ENCODE measurements at regions not wholly inside any gene's neighbourhood (a gene's known extent, or its start where the extent isn't known, plus 50 kb on each side); places are given as distances from the start of the nearest gene placed in this dataset.

DNA sequence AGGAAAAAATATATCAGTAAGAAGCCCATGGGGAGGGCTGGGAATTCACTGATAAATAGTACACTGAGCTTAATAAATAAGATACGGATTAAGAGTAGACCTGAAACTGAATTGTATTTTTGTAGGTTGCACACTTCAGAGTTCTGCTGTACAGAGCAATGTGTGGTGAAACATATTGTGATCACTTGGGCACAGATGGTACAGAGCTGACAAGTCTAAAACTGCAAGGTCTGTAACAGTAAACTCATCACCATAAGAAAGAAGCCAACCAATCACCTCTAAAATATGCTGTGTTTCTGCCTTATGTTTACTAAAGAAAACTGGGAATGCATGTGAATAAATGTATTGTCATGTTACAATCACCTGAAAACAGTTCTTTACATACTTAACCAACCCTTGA, 360.7 kb downstream of the MRPL39 start:
- Histone ChIP-seq H3K36me3 (ENCODE audit: low read depth) (no peaks in the 10 kb centered on the region), H3K4me1 (ENCODE audit: low read depth) (no peaks in the 10 kb centered on the region), H3K4me3 (no peak overlapping the region), H3K9me3 (peaks cover 4% of the 10 kb centered on the region)
- TF ChIP-seq, protein P1, sequence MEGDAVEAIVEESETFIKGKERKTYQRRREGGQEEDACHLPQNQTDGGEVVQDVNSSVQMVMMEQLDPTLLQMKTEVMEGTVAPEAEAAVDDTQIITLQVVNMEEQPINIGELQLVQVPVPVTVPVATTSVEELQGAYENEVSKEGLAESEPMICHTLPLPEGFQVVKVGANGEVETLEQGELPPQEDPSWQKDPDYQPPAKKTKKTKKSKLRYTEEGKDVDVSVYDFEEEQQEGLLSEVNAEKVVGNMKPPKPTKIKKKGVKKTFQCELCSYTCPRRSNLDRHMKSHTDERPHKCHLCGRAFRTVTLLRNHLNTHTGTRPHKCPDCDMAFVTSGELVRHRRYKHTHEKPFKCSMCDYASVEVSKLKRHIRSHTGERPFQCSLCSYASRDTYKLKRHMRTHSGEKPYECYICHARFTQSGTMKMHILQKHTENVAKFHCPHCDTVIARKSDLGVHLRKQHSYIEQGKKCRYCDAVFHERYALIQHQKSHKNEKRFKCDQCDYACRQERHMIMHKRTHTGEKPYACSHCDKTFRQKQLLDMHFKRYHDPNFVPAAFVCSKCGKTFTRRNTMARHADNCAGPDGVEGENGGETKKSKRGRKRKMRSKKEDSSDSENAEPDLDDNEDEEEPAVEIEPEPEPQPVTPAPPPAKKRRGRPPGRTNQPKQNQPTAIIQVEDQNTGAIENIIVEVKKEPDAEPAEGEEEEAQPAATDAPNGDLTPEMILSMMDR (IDR thresholded peaks at IDR 0.05) = no peak
- intact Hi-C loops (cut with DNase I, micrococcal nuclease) = no loop called here
- ATAC-seq (no peak), DNase-seq (no peak)

DNA sequence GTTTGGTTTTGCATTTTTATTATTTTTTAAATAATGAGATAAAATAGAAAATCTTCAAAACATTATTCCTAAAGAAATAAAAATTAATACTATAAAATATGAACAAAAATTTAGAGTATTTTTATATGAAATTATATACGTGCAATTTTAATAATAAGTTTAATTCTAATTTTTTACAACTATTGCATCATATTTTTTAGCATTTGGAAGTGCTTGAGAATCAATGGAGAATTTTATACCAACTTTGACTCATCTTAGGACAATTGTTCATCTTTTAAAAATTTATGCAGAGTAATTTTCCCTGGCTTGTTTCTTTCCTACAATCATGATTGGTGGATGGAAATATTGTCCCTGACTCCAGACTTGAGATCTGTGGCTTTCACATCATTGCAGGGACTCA, 362.5 kb downstream of the MRPL39 start:
- TF ChIP-seq, protein P1 (IDR thresholded peaks at IDR 0.05) = no peak
- H3K9me3 ChIP-seq = peaks cover 5% of the 10 kb centered on the region
- no peak for DNase-seq
- intact Hi-C loops (cut with DNase I, micrococcal nuclease) = no loop called here
- no peak for ATAC-seq
- no peaks in the 10 kb centered on the region for H3K4me1 ChIP-seq (ENCODE audit: low read depth)
- H3K4me3 ChIP-seq = no peak overlapping the region
- no peaks in the 10 kb centered on the region for H3K36me3 ChIP-seq (ENCODE audit: low read depth)

DNA sequence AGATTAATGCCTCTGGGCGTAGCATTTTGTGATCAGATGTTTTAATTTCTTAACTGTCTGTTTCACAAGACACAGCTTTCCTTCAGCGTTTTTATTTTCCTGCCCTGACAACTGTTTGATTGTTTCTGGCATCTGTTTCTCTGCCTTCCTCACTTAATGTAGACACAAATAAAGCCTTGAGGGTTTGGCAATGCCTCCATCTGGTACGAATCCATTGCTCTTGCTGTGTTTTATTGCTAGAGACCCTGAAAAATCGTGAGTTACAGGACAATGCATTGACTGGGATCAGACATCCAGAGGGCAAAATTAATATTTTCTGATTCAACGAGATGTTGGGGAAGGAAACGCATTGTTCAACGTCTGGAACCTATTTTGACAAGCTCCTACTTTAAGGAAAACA, 363.5 kb downstream of the MRPL39 start:
- H3K4me1 ChIP-seq (ENCODE audit: low read depth) = no peaks in the 10 kb centered on the region
- H3K9me3 ChIP-seq = peaks cover 10% of the 10 kb centered on the region
- no peaks in the 10 kb centered on the region for H3K36me3 ChIP-seq (ENCODE audit: low read depth)
- ATAC-seq (no peak), DNase-seq (no peak)
- intact Hi-C loops (cut with DNase I, micrococcal nuclease) = no loop called here
- no peak overlapping the region for H3K4me3 ChIP-seq
- TF ChIP-seq, protein P1 (IDR thresholded peaks at IDR 0.05) = no peak

DNA sequence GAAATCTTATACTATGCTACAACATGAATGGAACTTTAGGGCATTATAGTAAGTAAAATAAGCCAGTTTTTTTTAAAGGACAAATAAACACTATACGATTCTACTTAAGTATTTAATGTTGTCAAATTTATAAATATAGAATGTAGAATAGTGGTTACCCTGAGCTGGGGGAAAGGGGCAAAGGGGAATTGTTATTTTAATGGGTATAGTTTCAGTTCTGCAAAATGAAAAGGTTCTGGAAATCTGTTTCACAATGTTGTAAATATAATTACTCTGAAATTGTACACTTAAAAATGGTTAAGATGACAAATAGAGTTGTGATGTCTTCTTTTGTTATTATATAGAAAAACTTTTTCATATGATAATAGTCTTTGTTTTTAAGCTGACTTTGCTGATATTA, 366.3 kb downstream of the MRPL39 start:
- no peak overlapping the region for H3K4me3 ChIP-seq
- no peaks in the 10 kb centered on the region for H3K4me1 ChIP-seq (ENCODE audit: low read depth)
- TF ChIP-seq, protein P1 (IDR thresholded peaks at IDR 0.05) = no peak
- DNase-seq (no peak), ATAC-seq (no peak)
- intact Hi-C loops (cut with DNase I, micrococcal nuclease) = no loop called here
- H3K36me3 ChIP-seq (ENCODE audit: low read depth) = no peaks in the 10 kb centered on the region
- H3K9me3 ChIP-seq = peaks cover 23% of the 10 kb centered on the region

GRCh38 chr21:25234857-25235801, 372.2 kb downstream of the MRPL39 start:
- intact Hi-C loops (cut with DNase I, micrococcal nuclease) = no loop called here
- Histone ChIP-seq H3K4me1 (ENCODE audit: low read depth) (no peaks in the 10 kb centered on the region), H3K36me3 (ENCODE audit: low read depth) (no peaks in the 10 kb centered on the region), H3K4me3 (no peak overlapping the region), H3K9me3 (peaks cover 19% of the 10 kb centered on the region)
- DNase-seq = no peak
- ATAC-seq = no peak
- TF ChIP-seq, protein P1 (IDR thresholded peaks at IDR 0.05) = no peak

All from mucosa of descending colon (tissue), 3 donors.